HG03103 (cell line): ENCODE measurements at regions not wholly inside any gene's neighbourhood (a gene's known extent, or its start where the extent isn't known, plus 50 kb on each side); places are given as distances from the start of the nearest gene placed in this dataset.
"Not testable (repeated sequence)": the region's sequence is repeated elsewhere in the genome, so short reads cannot be mapped to it uniquely, and the experiment has no call there.

ENCODE experiments used
- ATAC-seq: cut with Tn5 transposase; IDR thresholded peaks from one replicate; pipeline ENCODE4 v1.9.1; 2021; ENCODE audit warnings: low read depth; ENCODE audit not compliant: unreplicated experiment

- no peak for ATAC-seq
Measured at GRCh38 chr6:165015676-165016075, 293.7 kb downstream of the C6orf118 start.

- ATAC-seq, result no peak
Measured at GRCh38 chr6:165013701-165014100, 295.7 kb downstream of the C6orf118 start.

GRCh38 chr6:165012183-165012582 is 297.2 kb downstream of the C6orf118 start:
- ATAC-seq, result no peak

- no peak for ATAC-seq
Measured at GRCh38 chr6:165010556-165011535, 298.6 kb downstream of the C6orf118 start.

- no peak for ATAC-seq
Measured at GRCh38 chr6:165008971-165009370, 300.4 kb downstream of the C6orf118 start.

GRCh38 chr6:165002866-165003265 is 306.5 kb downstream of the C6orf118 start:
- no peak for ATAC-seq

DNA sequence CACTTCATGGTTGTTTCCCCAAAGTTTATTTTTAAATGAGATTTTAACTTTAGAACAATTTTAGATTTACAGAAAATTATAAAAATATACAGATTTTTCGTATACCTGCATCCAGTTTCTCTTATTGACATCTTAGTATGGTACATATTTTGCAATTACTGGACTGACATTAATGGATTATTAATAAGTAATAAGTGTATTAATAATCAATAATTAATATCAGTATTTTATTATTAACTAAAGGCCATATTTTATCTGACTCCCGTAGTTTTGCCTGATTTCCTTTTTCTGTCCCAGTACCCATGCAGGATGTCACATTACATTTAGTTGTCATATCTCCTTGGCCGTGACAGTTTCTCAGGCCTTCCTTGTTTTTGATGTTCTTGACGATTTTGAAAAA is 307.0 kb downstream of the C6orf118 start:
- no peak for ATAC-seq

GRCh38 chr6:165001502-165002157 is 307.8 kb downstream of the C6orf118 start:
- ATAC-seq, result no peak

DNA sequence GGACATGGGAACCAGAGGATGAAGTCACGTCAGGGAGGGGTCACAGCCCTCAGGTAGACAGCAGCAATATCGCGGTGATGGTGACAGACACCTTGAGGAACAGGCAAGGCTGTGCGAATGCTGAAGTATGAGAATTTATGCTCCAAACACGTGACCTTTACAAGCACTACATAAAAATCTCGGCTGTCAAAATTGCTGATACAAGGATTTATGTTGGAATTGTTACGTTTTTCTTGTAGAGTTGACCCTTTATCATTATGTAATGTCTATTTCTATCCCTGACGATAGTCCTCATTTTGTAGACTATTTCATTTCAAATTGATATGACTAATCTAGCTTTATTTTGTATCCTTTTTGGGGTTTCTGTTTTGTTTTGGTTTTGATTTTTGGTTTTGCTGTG is 311.1 kb downstream of the C6orf118 start:
- ATAC-seq, result no peak

- ATAC-seq, result no peak
Measured at GRCh38 chr6:164996838-164997237, 312.6 kb downstream of the C6orf118 start.

DNA sequence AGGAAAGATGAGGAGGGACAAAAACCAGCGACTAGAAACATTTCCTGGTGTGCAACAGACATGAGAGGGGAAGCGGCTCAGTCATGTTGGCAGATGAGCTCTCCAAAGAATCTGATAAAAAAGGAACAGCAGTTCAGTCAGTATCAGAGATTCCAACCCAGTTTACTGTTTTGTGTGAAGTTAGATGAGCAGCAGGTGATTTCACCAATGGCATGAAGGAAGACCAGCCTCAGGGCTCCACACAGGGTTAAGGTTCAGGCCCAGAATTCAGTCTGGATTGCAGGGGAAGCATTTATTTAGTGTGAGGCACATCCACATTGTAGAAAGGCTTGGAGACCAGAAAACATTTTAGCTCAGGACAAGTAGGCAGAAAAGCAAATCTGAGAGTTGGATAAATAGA is 317.8 kb downstream of the C6orf118 start:
- ATAC-seq, result no peak

GRCh38 chr6:164990901-164991300 is 318.5 kb downstream of the C6orf118 start:
- no peak for ATAC-seq

DNA sequence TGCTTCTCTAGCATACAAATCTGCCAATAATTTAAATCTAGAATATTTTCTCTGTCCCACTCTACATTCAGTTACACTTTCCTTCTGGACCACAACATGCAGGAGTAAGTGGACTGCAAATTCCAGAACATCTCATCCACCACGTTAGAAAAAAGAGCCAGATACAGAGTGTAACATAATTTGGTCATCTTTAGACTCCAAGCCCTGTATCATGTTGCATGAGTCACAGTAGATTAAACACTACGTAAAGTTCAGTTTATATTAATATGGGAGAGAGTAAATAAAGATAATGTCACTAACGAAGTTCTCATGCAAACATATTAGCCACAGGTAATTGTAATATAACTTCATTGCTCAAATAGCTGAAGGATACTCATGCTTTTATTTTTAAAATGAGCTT is 327.0 kb downstream of the C6orf118 start:
- no peak for ATAC-seq

DNA sequence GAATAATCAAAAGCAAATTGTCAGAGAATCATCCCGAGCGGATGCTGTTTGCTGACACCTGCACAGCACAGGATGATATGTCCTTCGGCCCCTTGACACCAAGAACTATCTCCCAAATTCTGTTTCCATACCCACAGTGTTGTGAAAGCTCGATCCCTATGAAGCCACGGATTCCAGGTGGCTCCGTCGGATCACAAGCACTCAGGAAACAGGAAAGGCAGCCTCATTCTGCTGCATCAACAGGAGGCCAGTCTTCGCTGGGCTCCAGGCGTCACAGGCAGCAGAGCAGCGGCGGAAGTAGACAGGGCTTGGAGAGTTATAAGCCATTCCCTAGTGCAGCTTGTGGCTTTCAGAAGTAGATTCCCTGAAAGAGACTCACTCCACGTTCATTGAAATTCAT is 342.3 kb downstream of the C6orf118 start:
- no peak for ATAC-seq

GRCh38 chr6:164962805-164963204 is 346.6 kb downstream of the C6orf118 start:
- ATAC-seq, result no peak

- ATAC-seq, result no peak
Measured at GRCh38 chr6:164947164-164947563, 362.2 kb downstream of the C6orf118 start.

DNA sequence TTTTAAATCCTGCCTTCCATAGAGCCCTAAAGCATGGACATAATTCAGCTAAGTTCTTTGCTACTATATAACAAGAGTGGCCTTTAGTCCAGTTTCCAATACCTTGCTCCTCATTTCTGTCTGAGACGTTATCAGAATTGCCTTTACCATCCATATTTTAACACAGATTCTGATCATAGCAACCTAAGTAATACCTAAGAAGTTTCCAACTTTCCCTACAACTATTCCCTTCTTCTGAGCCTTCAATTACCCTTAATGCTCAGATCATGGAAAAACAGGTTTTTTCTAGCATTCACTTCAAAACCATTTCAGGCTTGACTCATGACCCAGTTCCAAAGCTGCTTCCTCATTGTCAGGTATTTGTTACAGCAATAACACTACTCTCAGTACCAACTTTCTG is 367.1 kb downstream of the C6orf118 start:
- ATAC-seq, result no peak

DNA sequence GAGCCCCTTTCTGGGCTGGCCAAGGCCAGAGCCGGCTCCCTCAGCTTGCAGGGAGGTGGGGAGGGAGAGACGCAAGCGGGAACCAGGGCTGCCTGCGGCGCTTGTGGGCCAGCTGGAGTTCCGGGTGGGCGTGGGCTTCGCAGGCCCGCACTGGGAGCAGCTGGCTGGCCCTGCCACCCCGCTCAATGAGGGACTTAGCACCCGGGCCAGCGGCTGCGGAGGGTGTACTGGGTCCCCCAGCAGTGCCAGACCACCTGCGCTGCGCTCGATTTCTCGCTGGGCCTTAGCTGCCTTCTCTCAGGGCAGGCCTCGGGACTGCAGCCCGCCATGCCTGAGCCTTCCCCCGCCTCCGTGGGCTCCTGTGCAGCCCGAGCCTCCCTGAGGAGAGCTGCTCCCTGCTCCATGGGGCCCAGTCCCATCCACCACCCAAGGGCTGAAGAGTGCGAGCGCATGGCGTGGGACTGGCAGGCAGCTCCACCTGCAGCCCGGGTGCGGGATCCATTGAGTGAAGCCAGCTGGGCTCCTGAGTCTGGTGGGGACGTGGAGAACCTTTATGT is 376.1 kb downstream of the C6orf118 start:
- not testable (repeated sequence) for ATAC-seq

DNA sequence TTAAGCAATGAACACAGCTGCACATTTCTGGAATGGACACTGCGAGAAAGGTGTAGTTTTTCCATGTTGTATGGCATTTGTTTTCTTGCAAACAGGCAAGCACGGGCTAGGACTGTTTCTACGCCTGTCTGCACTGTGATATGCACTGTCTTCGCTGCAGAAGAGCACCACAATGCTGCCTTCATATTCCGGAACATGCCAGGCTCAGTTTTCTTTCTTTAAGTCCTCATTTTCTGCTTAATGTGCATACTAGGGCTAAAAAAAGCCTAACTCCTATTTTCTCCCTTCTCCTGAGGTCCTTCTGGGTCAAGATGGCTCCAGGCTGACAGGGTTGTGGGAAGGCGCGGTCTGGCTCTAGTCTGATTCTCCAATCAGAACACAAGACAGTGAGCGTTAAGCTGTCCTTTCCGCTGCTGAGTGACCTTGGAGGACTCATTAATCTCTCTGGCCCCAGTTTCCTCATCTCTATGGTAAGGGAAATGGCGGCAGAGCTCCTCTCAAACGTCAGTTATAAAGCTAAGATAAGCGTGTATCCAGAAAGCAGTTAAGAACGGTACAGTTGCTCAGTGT is 379.9 kb downstream of the C6orf118 start:
- ATAC-seq, result no peak

- no peak for ATAC-seq
Measured at GRCh38 chr6:164928728-164929407, 380.5 kb downstream of the C6orf118 start.
